PC-3 (cell line): ENCODE measurements at regions not wholly inside any gene's neighbourhood (a gene's known extent, or its start where the extent isn't known, plus 50 kb on each side); places are given as distances from the start of the nearest gene placed in this dataset.

Experiments
- EZH2 ChIP-seq: fragments of 300-600 bp; sonication (generic); IDR thresholded peaks from one replicate; pipeline ENCODE4 v1.6.1; 2017; ENCODE audit warnings: antibody characterized with exemption, mild to moderate bottlenecking, low read length; ENCODE audit not compliant: unreplicated experiment
- EZH2phosphoT487 ChIP-seq: fragments of 300-600 bp; sonication (generic); IDR thresholded peaks from 2 replicates; pipeline ENCODE4 v1.6.1; 2018; ENCODE audit warnings: mild to moderate bottlenecking, antibody characterized with exemption, low read length, borderline replicate concordance
- TF ChIP-seq, protein P1 (sequence below): fragments of 300-600 bp; sonication (generic); conservative IDR thresholded peaks from 2 replicates; pipeline ENCODE4 v1.5.1; 2017; ENCODE audit warnings: antibody characterized with exemption, low read depth, mild to moderate bottlenecking, low read length

DNA sequence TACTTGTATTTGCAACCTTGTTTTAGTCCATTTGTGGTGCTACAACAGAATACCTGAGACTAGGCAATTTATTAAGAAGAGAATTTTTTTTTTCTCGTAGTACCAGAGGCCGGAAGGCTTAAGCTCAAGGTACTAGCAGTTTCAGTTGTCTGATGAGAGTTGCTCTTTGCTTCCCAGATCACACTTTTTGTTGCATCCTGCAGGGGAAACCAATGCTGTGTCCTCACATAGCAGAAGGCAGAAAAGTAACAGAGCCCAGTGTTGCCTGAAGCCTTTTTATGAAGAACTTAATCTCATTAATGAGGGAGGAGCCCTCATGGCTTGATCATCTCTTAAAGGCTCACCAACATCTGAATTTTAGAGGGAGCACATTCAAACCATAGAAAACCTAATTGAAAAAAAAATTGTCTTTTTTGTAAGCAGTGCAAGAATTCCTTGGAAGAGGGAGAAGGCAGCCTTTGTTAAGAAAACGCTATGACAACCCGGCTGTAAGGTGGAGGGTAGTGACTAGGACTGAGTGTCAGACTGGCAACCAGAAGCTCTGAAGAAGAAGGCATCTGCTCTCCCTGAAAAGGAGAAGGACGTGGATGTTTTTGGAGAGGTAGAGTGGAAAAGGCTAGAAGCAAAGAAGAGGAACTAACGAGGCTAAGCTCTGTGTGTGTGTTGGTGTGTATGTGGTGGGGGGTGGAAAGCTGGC lies 1245.3 kb downstream of the ROBO2 start:
- TF ChIP-seq, protein P1, sequence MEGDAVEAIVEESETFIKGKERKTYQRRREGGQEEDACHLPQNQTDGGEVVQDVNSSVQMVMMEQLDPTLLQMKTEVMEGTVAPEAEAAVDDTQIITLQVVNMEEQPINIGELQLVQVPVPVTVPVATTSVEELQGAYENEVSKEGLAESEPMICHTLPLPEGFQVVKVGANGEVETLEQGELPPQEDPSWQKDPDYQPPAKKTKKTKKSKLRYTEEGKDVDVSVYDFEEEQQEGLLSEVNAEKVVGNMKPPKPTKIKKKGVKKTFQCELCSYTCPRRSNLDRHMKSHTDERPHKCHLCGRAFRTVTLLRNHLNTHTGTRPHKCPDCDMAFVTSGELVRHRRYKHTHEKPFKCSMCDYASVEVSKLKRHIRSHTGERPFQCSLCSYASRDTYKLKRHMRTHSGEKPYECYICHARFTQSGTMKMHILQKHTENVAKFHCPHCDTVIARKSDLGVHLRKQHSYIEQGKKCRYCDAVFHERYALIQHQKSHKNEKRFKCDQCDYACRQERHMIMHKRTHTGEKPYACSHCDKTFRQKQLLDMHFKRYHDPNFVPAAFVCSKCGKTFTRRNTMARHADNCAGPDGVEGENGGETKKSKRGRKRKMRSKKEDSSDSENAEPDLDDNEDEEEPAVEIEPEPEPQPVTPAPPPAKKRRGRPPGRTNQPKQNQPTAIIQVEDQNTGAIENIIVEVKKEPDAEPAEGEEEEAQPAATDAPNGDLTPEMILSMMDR = no peak
- TF ChIP-seq EZH2 = no peak
- no peak for TF ChIP-seq EZH2phosphoT487
